HG02943 (cell line): ENCODE measurements at regions not wholly inside any gene's neighbourhood (a gene's known extent, or its start where the extent isn't known, plus 50 kb on each side); places are given as distances from the start of the nearest gene placed in this dataset.
"Not testable (repeated sequence)": the region's sequence is repeated elsewhere in the genome, so short reads cannot be mapped to it uniquely, and the experiment has no call there.

Experiments
- ATAC-seq: cut with Tn5 transposase; IDR thresholded peaks from one replicate; pipeline ENCODE4 v1.9.1; 2021; ENCODE audit warnings: mild to moderate bottlenecking, low read depth, moderate library complexity; ENCODE audit not compliant: unreplicated experiment

DNA sequence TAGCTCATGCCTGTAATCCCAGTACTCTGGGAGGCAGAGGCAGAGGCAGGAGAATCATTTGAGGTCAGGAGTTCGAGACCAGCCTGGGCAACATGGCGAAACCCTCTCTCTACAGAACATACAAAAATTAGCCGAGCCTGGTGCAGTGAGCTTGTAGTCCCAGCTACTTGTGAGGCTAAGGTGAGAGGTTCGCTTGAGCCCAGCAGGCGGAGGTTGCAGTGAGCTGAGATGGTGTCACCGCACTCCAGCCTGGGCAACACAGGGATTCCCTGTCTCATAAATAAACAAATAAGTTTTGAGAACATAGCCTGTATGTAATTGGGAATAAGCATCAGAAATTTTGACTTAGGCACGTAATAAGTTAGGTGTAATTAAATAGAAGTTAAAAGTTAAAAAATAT, 971.7 kb upstream of the COX7C start:
- no peak for ATAC-seq

DNA sequence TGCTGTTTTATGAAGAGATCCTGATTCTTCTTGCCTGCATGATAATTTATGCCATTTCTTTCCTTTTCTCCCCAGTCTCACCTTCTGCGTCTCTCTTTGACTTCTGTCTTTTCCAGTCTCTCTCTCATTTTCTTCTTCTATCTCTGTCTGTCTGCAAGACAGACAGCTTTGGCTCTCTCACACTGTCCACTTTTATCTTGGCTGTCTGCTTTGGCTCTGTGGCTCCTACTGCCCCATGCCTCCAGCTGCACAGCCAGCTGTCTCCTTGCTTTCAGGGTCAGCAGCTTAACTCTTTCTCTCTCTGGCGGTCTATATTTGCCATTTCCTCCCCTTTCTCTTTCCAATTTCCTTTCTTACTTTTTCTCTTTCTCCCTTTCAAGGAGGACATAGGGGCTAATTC, 971.1 kb upstream of the COX7C start:
- ATAC-seq: no peak

DNA sequence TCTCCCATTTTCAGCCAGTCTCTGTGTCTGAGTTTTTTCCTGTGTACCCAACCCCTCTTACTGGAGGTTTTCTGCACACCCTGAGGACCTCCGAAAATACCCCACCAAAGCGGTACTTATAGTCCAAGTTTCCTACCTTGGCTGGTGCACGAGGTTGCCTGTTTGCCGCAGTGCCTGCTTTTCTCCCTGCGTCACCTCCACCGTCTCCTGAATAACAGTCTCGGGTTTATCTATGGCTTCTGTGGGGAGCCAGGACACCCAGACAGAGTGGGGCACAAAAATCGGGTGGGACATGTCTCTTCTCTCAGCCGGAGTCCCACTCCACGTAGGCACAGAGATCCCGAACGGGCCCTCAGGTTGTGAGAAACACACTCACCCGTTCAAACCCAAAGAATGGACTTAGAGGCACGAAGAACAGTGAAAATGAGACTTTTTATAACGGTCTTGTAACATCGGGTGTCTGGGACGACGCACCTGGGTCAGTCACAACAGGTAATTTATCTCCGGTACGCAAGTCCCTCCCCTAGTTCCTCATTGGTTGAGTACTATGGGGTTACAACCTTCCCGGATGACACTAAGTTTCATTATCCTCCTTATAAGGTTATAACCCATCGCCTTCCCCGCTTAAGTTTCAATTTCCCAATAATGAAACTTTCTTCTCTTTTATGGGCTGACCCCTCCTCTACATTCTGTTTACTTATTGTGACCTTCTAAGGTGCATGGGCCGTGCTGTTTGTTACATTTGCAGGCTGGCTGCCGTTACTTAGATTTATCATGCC, 970.2 kb upstream of the COX7C start:
- no peak for ATAC-seq

DNA sequence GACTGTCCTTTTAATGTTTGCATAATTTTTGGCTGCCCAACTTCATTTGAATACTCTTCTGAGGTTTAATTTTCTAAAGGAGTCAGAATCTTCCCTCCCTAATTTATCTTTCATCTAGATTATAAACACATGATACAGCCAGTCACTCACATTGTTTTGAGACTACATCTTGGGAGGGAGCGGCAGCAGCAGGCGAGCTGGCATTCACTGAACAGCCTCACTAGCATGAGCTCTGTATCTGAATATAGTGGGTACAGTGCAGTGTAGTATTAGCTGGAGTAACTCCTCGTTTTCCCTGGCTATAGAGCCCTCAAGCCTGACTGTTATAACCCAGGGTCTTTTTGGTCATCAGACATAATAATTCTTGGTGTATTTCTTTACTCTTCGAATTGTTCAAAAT, 969.2 kb upstream of the COX7C start:
- no peak for ATAC-seq

DNA sequence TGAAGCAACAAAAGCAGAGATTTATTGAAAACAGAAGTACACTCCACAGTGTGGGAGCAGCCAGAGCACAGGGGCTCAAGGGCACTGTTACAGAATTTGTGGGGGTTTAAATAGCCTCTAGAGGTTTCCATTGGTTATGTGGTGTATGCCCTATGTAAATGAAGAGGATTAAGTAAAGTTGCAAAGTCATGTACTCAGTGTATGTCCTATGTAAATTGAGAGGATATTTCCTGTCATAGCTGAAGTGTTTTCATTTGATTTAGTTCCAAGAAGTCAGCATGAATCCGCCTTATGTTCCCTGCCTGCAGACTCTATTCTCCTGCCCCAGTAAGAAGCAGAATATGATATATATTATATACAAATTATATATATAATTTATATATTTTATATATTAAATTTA, 966.0 kb upstream of the COX7C start:
- ATAC-seq: no peak

DNA sequence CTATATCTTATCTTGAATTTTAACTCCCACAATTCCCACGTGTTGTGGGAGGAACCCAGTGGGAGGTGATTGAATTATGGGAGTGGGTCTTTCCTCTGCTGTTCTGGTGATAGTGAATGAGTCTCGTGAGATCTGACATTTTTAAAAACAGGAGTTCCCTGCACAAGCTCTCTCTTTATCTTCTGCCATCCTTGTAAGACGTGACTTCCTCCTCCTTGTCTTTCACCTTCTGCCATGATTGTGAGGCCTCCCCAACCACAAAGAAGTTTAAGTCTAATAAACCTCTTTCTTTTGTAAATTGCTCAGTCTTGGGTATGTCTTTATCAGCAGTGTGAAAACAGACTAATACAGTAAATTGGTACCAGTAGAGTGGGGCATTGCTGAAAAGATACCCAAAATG, 963.6 kb upstream of the COX7C start:
- ATAC-seq: not testable (repeated sequence)

DNA sequence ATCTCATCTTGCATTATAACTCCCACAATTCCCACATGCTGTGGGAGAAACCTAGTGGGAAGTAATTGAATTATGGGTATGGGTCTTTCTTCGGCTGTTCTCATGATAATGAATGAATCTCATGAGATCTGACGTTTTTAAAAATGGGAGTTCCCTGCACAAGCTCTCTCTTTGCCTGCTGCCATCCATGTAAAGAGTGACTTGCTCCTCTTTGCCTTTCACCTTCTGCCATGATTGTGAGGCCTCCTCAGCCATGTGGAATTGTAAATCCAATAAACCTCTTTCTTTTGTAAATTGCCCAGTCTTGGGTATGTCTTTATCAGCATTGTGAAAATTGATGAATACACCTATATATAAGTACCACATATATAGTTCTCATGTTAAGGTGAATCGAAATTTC, 961.7 kb upstream of the COX7C start:
- ATAC-seq: no peak

DNA sequence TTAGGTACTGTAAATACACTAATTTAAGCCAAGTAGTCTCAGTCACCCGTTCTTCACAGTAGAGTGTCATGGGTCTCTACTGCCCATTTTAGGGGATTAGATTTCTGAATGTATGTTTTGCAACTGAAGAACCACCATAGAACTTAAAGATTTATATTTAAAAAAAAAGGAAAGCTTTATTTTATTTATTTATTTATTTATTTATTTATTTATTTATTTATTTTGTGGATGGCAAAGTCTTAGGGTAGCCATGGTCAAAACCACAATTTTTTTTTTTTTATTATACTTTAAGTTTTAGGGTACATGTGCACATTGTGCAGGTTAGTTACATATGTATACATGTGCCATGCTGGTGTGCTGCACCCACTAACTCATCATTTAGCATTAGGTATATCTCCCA, 960.4 kb upstream of the COX7C start:
- ATAC-seq: not testable (repeated sequence)

DNA sequence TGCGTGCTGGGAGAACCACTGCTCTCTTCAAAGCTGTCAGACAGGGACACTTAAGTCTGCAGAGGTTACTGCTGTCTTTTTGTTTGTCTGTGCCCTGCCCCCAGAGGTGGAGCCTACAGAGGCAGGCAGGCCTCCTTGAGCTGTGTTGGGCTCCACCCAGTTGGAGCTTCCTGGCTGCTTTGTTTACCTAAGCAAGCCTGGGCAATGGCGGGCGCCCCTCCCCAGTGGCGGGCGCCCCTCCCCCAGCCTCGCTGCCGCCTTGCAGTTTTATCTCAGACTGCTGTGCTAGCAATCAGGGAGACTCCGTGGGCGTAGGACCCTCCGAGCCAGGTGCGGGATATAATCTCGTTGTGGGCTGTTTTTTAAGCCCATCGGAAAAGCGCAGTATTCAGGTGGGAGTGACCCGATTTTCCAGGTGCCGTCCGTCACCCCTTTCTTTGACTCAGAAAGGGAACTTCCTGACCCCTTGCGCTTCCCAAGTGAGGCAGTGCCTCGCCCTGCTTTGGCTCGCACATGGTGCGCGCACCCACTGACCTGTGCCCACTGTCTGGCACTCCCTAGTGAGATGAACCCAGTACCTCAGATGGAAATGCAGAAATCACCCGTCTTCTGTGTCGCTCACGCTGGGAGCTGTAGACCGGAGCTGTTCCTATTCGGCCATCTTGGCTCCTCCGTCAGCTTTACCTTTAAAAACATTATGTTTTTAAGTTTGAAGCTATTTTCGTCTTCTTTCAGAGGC, 954.6 kb upstream of the COX7C start:
- ATAC-seq: not testable (repeated sequence)

DNA sequence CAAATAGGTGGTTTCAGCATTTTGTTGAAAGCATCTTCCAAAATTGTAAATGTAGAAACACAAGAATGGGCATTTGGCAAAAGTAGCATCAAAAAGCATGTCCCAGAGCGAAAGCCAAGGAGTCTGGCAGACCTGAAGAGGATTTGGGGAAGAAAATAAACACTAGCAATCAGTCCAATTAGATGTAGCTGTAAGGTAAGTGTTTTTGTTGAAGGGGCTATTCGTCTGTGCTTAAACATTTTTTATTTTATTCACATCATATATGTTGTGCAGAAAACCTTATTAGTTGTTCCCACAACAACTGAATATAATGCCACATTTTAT, 954.1 kb upstream of the COX7C start:
- ATAC-seq: no peak

DNA sequence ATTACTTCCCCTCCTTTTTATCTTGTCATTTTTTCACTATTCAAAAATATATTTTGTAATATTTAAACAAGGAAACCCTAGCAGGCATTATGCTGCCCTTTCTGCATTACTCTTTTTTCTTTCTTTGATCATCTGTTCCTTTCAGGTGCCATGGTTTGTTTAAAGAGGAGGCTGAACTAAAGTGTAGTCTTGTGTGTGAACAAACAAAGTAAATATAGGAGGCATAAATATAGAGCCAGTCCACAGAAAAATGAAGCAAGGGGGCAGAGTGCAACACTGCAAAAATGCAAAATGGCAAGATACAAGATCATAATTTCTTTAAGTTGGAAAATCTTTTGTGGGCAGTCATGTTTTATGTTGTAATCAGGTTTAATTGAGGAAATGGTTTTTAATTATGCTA, 947.3 kb upstream of the COX7C start:
- no peak for ATAC-seq

DNA sequence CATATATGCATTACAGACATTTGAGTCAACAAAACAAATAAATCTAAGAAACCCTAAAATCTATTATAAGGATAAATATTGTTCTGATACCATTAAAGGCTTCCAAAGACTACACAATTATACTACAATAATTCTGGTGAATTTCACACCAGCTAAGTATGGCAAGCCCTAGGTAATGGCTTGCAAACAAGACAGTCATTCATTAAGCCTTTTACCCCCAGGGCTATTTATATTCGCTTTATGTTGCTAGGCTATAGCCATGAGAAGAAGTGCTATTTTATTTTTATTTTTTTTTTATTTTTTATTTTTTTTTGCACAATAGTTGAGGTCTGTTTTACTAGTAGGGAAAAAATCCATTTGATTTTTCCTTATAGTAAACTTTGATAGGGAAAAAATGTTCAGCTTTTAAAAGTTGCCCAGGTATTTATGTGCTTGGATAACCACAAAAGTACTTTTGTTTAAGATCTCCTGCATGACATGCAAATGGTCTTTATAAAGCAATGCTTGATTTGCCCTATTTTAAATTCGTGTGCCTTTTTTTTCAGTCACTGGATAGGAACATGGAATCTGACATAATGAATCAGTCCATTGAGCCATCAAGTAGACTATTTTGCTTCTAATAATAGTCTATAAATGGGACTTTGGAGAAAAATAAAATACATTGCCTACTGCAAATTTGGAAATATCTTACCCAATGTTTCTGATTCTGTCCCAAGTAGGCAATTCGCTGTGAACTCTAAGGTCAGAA, 946.3 kb upstream of the COX7C start:
- no peak for ATAC-seq

DNA sequence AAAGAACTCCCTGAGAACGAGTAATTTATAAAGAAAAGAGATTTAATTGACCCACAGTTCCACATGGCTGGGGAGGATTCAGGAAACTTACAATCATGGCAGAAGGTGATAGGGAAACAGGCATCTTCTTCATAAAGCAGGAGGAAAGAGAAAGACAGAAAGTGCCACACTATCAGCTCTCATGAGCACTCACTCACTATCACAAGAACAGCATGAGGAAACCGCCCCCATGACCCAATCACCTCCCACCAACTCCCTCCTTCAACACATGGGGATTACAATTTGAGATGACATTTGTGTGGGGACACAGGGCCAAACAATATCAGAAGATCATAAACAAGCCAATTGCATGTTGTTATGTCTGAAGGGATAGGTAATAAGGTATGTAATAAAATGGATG, 935.9 kb upstream of the COX7C start:
- ATAC-seq: no peak

DNA sequence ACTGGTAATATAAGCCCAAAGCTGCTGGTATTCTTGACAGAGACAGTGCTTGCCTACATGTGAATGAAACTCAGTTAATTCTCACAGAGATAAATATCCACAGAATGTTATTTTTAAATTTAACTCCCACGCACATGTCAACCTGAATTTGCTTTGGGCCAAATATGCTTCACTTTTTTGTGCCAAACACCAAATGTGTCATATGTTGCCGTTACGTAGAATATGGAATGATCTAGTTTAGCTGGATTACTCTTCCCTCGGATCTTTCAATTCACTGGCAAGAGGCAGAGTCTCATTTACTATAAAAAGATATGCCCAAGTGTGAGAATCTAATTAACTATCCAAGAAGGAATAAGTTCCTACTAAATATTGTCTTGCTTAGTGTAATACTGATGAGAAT, 933.4 kb upstream of the COX7C start:
- ATAC-seq: no peak

DNA sequence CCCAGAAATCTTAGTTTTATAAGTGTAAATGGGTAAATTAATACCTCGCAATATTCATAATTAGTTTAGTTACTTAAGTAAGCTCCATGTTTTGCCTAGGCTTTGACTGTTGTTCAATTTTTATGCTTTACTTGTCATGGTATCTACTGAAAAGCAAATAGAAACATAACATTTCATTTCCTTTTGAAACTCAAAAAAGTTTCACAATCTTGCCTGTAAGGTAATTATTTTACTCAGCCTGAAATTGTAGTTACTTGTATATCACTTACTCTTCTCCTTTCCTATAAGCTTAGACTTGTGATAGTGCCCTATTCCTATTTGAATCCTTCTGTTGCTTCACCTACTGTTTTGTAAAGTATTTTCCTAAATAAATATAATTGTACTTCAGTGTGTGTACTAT, 914.4 kb upstream of the COX7C start:
- no peak for ATAC-seq

DNA sequence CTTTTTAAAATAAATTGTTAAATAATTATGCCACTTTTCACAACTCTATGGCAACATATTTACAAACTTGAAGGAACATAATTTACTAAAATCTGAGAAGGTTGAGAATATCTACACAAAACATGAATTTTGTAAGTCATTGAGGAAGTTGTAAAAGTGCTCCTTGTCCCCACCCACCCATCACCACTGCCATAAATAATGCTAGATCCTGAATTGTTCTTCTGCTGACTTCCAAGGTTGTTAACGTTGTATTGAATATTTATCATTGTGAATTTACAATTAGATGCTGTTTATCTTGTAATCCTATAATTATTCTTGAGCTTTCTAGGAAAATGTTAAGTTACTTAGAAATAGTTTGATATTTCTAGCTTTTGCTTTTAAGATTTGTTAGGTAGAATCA, 908.0 kb upstream of the COX7C start:
- ATAC-seq: no peak

DNA sequence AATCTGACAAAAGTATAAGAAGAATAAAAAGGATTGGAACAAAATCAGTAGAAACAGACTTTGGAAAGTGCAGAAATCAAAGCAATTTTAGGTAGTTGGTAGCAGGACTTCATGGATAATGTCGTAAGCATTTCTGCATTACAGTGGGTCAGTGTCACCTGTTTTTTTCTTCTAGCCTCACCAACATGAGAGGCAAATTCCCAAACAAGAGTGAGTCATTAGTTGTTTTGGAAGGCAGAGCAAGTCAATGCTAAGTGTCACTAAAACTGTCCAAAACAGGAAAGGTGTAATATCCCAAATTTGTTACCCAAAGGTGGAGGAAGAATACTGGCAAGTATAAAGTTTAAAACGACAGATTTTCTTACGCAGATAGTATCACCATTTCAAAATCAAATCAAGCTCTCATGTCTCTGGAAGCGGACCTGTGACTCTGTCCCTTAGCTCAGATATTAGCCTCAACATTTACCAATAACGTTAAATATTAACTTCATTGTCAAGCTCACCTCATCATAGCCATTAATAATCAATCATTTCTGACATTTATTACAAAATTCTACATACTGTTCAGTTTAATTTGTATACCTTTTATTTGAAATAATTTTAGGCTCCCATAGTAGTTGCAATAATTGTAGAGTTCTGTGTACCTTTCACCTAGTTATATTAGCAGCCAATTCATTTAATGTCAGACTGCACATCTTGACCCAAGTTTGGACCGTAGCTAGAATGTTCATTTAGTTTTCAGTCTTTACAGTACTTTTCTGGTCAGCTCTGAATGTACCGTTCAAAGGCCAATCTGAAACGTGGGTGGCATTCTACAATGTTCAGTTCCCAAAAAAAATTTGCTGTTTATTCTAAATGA, 901.2 kb upstream of the COX7C start:
- no peak for ATAC-seq

DNA sequence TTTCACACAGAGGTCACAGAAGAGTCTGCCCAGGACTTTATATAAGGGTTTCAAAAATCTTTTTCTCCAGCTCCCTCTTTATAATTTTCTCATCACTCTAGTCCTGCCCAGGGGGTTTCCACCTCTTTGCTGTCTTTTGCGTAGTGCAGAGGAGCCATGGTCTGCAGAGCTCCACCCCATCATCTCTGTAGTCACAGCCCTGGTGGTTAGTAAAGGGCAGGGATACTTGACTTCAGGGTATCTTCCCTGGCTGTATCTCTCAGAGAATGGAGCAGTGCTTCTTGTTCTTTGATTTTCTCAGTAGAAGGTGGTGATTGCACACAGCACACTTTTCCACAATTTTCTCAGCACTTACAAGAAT, 900.6 kb upstream of the COX7C start:
- ATAC-seq: no peak

DNA sequence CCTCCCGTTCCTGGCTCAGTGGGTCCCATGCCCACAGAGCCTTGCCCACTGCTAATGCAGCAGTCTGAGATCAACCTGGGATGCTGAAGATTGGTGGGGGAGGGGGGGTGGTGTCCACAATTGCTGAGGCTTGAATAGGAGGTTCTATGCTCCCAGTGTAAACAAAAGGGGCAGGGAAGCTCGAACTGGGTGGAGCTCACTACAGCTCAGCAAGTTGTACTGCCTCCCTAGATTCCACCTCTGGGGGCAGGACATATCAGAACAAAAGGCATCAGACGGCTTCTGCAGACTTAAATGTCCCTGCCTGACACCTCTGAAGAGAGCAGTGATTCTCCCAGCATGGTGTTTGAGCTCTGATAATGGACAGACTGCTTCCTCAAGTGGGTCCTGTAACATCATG, 885.6 kb upstream of the COX7C start:
- no peak for ATAC-seq

DNA sequence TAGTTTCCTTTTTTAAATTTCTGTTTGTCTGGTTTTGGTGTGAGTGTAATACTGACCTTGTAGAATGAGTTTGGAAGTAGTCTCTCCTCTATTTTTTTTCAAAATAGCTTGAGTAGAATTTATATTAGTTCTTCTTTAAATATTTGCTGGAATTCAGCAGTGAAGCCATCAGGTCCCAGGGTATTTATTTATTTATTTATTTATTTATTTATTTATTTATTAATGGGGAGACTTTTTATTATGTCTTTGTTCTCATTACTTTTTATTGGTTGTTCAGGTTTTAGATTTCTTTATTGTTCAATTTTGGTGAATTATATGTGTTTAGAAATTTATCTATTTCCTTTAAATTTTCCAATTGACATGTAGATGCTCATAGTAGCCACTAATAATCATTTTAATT, 875.8 kb upstream of the COX7C start:
- no peak for ATAC-seq

DNA sequence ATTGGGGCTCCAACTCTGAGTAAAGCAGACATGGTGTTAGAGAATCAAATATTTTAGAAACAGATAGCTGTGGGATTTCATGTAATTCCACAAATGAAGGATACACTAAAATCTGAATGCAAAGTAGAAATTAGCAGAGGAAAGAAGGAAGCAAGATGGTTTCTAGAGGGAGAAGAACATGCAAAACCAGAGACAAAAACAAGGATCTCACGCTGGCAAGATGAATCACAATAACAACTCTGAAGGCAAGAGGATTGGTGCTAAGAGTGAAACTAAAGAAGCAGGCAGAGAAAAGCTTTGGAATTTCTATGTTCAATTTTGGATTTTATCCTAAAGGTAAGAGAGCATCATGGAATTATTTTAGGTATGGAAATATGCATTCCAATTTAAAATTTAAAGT, 857.2 kb upstream of the COX7C start:
- ATAC-seq: no peak
